ENCODE measurements at regions not wholly inside any gene's neighbourhood (a gene's known extent, or its start where the extent isn't known, plus 50 kb on each side); places are given as distances from the start of the nearest gene placed in this dataset.
"Not testable (repeated sequence)": the region's sequence is repeated elsewhere in the genome, so short reads cannot be mapped to it uniquely, and the experiment has no call there.

GRCh38 chr1:55765505-55765904 lies 550.3 kb upstream of the USP24 start:
- H3K4me3 Mint-ChIP-seq, H3K27ac Mint-ChIP-seq, H3K36me3 Mint-ChIP-seq, H3K27me3 Mint-ChIP-seq, ATAC-seq, H3K9me3 Mint-ChIP-seq, H3K4me1 Mint-ChIP-seq: not testable (repeated sequence)

- no peak for ATAC-seq
- H3K4me1 Mint-ChIP-seq: no peaks in the 10 kb centered on the region
- no peak overlapping the region for H3K4me3 Mint-ChIP-seq
- peaks cover 6% of the 10 kb centered on the region for H3K9me3 Mint-ChIP-seq
- H3K27ac Mint-ChIP-seq: no peak overlapping the region
- H3K27me3 Mint-ChIP-seq: peaks cover 28% of the 10 kb centered on the region
- no peaks in the 10 kb centered on the region for H3K36me3 Mint-ChIP-seq
These were observed 536.6 kb upstream of the USP24 start for GRCh38 chr1:55751776-55752175.

DNA sequence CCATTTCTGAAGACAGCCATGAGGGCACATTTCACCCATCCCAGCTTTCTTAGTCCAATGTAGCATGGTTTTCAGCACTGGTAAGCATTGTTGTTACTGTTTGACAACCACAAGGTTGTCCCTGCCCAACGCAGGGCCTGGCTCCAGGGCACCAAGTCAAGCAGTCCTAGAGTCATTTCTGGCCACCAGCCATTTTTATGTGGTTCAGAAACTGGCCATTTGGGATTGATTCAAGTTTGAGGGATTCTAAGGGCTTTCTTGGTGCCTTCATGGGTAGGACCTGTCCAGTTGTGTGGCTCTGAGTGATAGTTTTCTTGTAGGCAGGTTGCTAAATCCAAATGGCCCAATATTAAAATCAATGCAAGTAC lies 535.4 kb upstream of the USP24 start:
- H3K27me3 Mint-ChIP-seq: peaks cover 20% of the 10 kb centered on the region
- peaks cover 9% of the 10 kb centered on the region for H3K9me3 Mint-ChIP-seq
- no peak for ATAC-seq
- H3K4me1 Mint-ChIP-seq: no peaks in the 10 kb centered on the region
- no peaks in the 10 kb centered on the region for H3K36me3 Mint-ChIP-seq
- H3K27ac Mint-ChIP-seq: no peak overlapping the region
- no peak overlapping the region for H3K4me3 Mint-ChIP-seq

GRCh38 chr1:55749975-55750627 lies 534.9 kb upstream of the USP24 start:
- Mint-ChIP-seq H3K36me3 (no peaks in the 10 kb centered on the region), H3K4me1 (no peaks in the 10 kb centered on the region), H3K9me3 (peaks cover 7% of the 10 kb centered on the region), H3K27me3 (peaks cover 16% of the 10 kb centered on the region), H3K4me3 (no peak overlapping the region), H3K27ac (no peak overlapping the region)
- ATAC-seq: no peak

DNA sequence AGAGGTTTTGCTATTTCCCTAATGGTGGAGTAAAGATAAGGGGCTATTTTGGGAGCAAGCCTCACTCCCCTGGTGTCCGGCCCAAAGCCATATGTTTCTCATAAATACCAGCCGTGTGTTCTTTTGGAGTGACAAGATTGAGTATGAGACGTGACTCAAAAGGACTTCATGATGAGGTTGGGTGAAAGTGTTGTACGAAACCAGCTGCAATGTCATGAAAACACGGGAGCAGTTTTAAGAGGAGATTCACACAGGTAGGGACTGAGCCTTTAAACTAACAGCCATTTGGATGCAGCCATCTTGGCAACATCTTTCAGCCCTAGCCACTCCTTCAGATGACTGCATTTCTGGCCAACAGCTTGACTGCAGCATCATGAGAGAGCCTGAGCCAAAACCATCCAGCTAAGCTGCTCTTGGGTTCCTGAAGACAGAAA lies 532.3 kb upstream of the USP24 start:
- no peak for ATAC-seq
- no peaks in the 10 kb centered on the region for H3K4me1 Mint-ChIP-seq
- H3K9me3 Mint-ChIP-seq: peaks cover 7% of the 10 kb centered on the region
- no peak overlapping the region for H3K27ac Mint-ChIP-seq
- peaks cover 16% of the 10 kb centered on the region for H3K27me3 Mint-ChIP-seq
- H3K36me3 Mint-ChIP-seq: no peaks in the 10 kb centered on the region
- no peak overlapping the region for H3K4me3 Mint-ChIP-seq

DNA sequence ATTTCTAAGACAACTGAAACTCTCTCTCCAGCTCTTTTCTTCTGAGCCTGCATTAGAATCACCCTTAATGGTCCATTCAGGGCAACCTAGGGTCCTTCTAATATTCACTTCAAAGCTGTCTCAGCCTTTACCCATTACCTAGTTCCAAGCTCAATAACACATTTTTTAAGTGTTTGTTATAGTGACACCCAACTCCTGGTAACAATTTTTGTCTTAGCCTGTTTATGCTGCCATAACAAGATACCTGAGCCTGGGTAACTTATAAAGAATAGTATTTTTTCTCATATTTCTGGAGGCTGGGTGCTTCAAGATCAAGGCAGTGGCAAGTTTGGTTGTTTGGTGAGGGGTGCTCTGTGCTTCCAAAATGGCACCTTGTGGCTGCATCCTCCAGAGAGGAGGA lies 531.5 kb upstream of the USP24 start:
- peaks cover 16% of the 10 kb centered on the region for H3K27me3 Mint-ChIP-seq
- ATAC-seq: no peak
- peaks cover 7% of the 10 kb centered on the region for H3K9me3 Mint-ChIP-seq
- no peak overlapping the region for H3K4me3 Mint-ChIP-seq
- H3K4me1 Mint-ChIP-seq: no peaks in the 10 kb centered on the region
- H3K27ac Mint-ChIP-seq: no peak overlapping the region
- H3K36me3 Mint-ChIP-seq: no peaks in the 10 kb centered on the region

DNA sequence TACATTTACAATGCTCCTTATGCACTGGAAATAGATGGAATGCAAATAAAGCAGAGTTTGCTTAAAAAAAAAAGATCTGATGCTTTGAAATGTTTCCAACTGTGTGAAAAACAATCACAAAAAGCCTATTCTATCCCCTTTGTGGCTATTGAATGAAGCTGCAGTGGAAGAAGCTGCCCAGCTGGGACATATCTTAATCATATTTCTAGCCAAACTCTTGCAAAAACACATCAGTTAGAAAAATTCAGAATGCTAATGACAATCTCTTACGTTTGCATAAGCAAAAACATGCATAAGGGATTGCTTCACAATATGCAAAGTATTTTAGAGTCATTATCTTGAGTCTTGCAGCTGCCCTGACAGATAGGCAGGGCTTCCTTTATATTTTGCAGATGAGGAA lies 526.4 kb upstream of the USP24 start:
- Mint-ChIP-seq H3K9me3 (peaks cover 10% of the 10 kb centered on the region), H3K36me3 (no peaks in the 10 kb centered on the region), H3K27ac (no peak overlapping the region), H3K27me3 (no peaks in the 10 kb centered on the region), H3K4me1 (no peaks in the 10 kb centered on the region), H3K4me3 (no peak overlapping the region)
- no peak for ATAC-seq

- no peak for ATAC-seq
- Mint-ChIP-seq H3K9me3 (peaks cover 6% of the 10 kb centered on the region), H3K27me3 (no peaks in the 10 kb centered on the region), H3K4me3 (no peak overlapping the region), H3K36me3 (no peaks in the 10 kb centered on the region), H3K4me1 (no peaks in the 10 kb centered on the region), H3K27ac (no peak overlapping the region)
These were observed 519.9 kb upstream of the USP24 start for GRCh38 chr1:55735106-55735505.

GRCh38 chr1:55726994-55727393 lies 511.8 kb upstream of the USP24 start:
- no peak overlapping the region for H3K4me3 Mint-ChIP-seq
- no peaks in the 10 kb centered on the region for H3K4me1 Mint-ChIP-seq

DNA sequence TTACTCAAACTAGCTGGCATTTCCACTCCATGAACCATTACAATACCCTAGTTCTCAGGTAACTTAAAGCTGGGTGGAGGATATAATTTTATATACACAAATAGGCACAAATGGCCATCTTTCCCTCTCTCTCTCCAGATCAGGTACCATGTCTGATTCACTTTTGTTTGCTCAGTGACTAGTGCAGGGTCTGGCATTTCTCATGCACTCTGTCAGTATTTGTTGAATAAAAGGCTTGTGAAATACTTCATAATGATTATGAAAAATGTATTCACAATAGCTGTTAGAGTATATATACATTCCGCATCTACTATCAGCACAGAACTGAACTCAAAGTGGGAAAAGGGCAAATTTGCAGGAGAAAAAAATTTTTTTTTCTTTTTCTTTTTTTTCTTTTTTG lies 510.2 kb upstream of the USP24 start:
- H3K4me1 Mint-ChIP-seq: no peaks in the 10 kb centered on the region

More at GRCh38 chr1:55726994-55727393, 511.8 kb upstream of the USP24 start:
- Mint-ChIP-seq H3K27ac (no peak overlapping the region), H3K27me3 (peaks cover 10% of the 10 kb centered on the region), H3K36me3 (no peaks in the 10 kb centered on the region), H3K9me3 (no peaks in the 10 kb centered on the region)
- no peak for ATAC-seq

GRCh38 chr1:55724551-55725325 lies 509.6 kb upstream of the USP24 start:
- Mint-ChIP-seq H3K9me3 (no peaks in the 10 kb centered on the region), H3K4me1 (no peaks in the 10 kb centered on the region), H3K4me3 (no peak overlapping the region), H3K27ac (no peak overlapping the region), H3K27me3 (peaks cover 10% of the 10 kb centered on the region), H3K36me3 (no peaks in the 10 kb centered on the region)
- no peak for ATAC-seq

More for the DNA sequence above, 510.2 kb upstream of the USP24 start:
- ATAC-seq: no peak
- Mint-ChIP-seq H3K27me3 (peaks cover 10% of the 10 kb centered on the region), H3K27ac (no peak overlapping the region), H3K36me3 (no peaks in the 10 kb centered on the region), H3K9me3 (no peaks in the 10 kb centered on the region), H3K4me3 (no peak overlapping the region)

- Mint-ChIP-seq H3K27me3 (peaks cover 10% of the 10 kb centered on the region), H3K36me3 (no peaks in the 10 kb centered on the region), H3K27ac (no peak overlapping the region), H3K4me3 (no peak overlapping the region), H3K4me1 (no peaks in the 10 kb centered on the region), H3K9me3 (no peaks in the 10 kb centered on the region)
- no peak for ATAC-seq
These were observed 507.8 kb upstream of the USP24 start for GRCh38 chr1:55723001-55723400.

GRCh38 chr1:55720261-55720660 lies 505.1 kb upstream of the USP24 start:
- Mint-ChIP-seq H3K36me3 (no peaks in the 10 kb centered on the region), H3K4me3 (no peak overlapping the region), H3K4me1 (no peaks in the 10 kb centered on the region), H3K9me3 (no peaks in the 10 kb centered on the region), H3K27me3 (peaks cover 22% of the 10 kb centered on the region), H3K27ac (no peak overlapping the region)
- ATAC-seq: no peak

- Mint-ChIP-seq H3K9me3 (no peaks in the 10 kb centered on the region), H3K4me1 (no peaks in the 10 kb centered on the region), H3K27me3 (peaks cover 25% of the 10 kb centered on the region), H3K36me3 (no peaks in the 10 kb centered on the region), H3K27ac (no peak overlapping the region), H3K4me3 (no peak overlapping the region)
- no peak for ATAC-seq
These were observed 503.9 kb upstream of the USP24 start for GRCh38 chr1:55718758-55719671.

- no peaks in the 10 kb centered on the region for H3K9me3 Mint-ChIP-seq
- no peak overlapping the region for H3K4me3 Mint-ChIP-seq
- H3K27me3 Mint-ChIP-seq: peaks cover 17% of the 10 kb centered on the region
- H3K4me1 Mint-ChIP-seq: no peaks in the 10 kb centered on the region
- H3K36me3 Mint-ChIP-seq: no peaks in the 10 kb centered on the region
- no peak for ATAC-seq
- H3K27ac Mint-ChIP-seq: no peak overlapping the region
These were observed 501.9 kb upstream of the USP24 start for GRCh38 chr1:55717111-55717510.
